Stomach (tissue), 8 donors: ENCODE measurements at regions not wholly inside any gene's neighbourhood (a gene's known extent, or its start where the extent isn't known, plus 50 kb on each side); places are given as distances from the start of the nearest gene placed in this dataset.
"Not testable (repeated sequence)": the region's sequence is repeated elsewhere in the genome, so short reads cannot be mapped to it uniquely, and the experiment has no call there.

ENCODE experiments used
- DNase-seq, 2 donors: peaks; one replicate each; pipeline versions ENCODE4 v3.0.0 to v3.0.0-alpha.2; 2013 to 2019
- H3K27ac ChIP-seq, 5 donors: fragments of 200-600 bp in 4 of 5; sonication (generic) in 4 of 5; one replicate each; pipeline ENCODE4 v1.5.1; 2013 to 2019; ENCODE audit warnings: mild to moderate bottlenecking in 1 of 5, moderate library complexity in 1 of 5
- H3K27me3 ChIP-seq, 3 donors: fragments of 200-600 bp; sonication (generic); one replicate each; pipeline ENCODE4 v1.5.1; 2017 to 2019; ENCODE audit warnings: mixed run types in 1 of 3
- H3K36me3 ChIP-seq, 4 donors: fragments of 200-600 bp; sonication (generic); 1 replicate in 3 of 4; 2 replicates in 1 of 4; pipeline ENCODE4 v1.5.1; 2016 to 2019
- H3K4me1 ChIP-seq, 4 donors: fragments of 200-600 bp; sonication (generic); one replicate each; pipeline ENCODE4 v1.5.1; 2016 to 2019
- H3K4me3 ChIP-seq, 4 donors: fragments of 200-600 bp; sonication (generic) in 3 of 4; one replicate each; pipeline ENCODE4 v1.5.1; 2016 to 2019; ENCODE audit warnings: mild to moderate bottlenecking in 1 of 4
- H3K9me3 ChIP-seq, 4 donors: fragments of 200-600 bp; sonication (generic); one replicate each; pipeline ENCODE4 v1.5.1; 2016 to 2019
- CTCF ChIP-seq, 7 experiments: fragments of 450-650 bp in 4 of 7; fragments of 200-600 bp in 3 of 7; sonication (generic) in 3 of 7; IDR thresholded peaks; one replicate each; pipeline ENCODE4 v1.5.1; 2016 to 2019; ENCODE audit warnings: antibody characterized with exemption in 7 of 7, control low read depth in 2 of 7, mild to moderate bottlenecking in 1 of 7
- EP300 ChIP-seq: sonication (generic); formaldehyde crosslinking; IDR thresholded peaks from one replicate; pipeline ENCODE4 v1.6.1; 2017; ENCODE audit warnings: antibody characterized with exemption
- POLR2A ChIP-seq, 4 donors: fragments of 450-650 bp; IDR thresholded peaks; one replicate each; pipeline ENCODE4 v1.6.1; 2016; ENCODE audit warnings: antibody characterized with exemption in 4 of 4, control low read depth in 2 of 4, mild to moderate bottlenecking in 1 of 4, moderate library complexity in 1 of 4
- POLR2AphosphoS5 ChIP-seq, 3 donors: sonication (generic); formaldehyde crosslinking; IDR thresholded peaks; one replicate each; pipeline ENCODE4 v1.6.1; 2016; ENCODE audit warnings: antibody characterized with exemption in 3 of 3
- WGBS, 5 donors: extraction: QIAGEN DNeasy Blood & Tissue Kit in 3 of 5; methylation state at CpG; one replicate each; pipeline versions ENCODE4 v1.1.5 to v1.1.7; 2013 to 2018; 5-methylcytosine and 5-hydroxymethylcytosine counted together
- intact Hi-C: fragments of 100-400 bp; cut with DNase I; formaldehyde crosslinking; loops from one replicate; pipeline ENCODE4 v1.15.1; 2023; ENCODE audit warnings: low total_unique reads
- donor health status: healthy with polysubstance abuse.
- donor health status: Bipolar disorder and iron deficiency.
- donor health status: healthy.

- TF ChIP-seq POLR2AphosphoS5 (IDR thresholded peaks at IDR 0.05) (no peak), POLR2A (IDR thresholded peaks at IDR 0.05) (no peak), EP300 (no peak), CTCF (IDR thresholded peaks at IDR 0.05) (no peak)
- no peaks in the 10 kb centered on the region for H3K9me3 ChIP-seq
- no peaks in the 10 kb centered on the region for H3K4me1 ChIP-seq
- H3K27ac ChIP-seq, result no peak overlapping the region
- H3K27me3 ChIP-seq, result no peaks in the 10 kb centered on the region
- H3K36me3 ChIP-seq, result no peaks in the 10 kb centered on the region
- WGBS, 5 donors, result 46 to 64% (median 51%) methylated on average over 3 of the region's 3 CpGs
- intact Hi-C loops, result no loop called here
- no peak overlapping the region for H3K4me3 ChIP-seq
- DNase-seq, result no peak
These were observed 409.1 kb upstream of the SPANXN4 start for GRCh38 chrX:142616636-142617035.

GRCh38 chrX:142613403-142613802 is 408.3 kb upstream of the MAGEC2 start:
- Histone ChIP-seq H3K9me3 (no peaks in the 10 kb centered on the region), H3K4me1 (no peaks in the 10 kb centered on the region), H3K27ac (no peak overlapping the region), H3K4me3 (no peak overlapping the region), H3K27me3 (no peaks in the 10 kb centered on the region), H3K36me3 (no peaks in the 10 kb centered on the region)
- intact Hi-C loops, result no loop called here
- no peak for TF ChIP-seq POLR2A (IDR thresholded peaks at IDR 0.05)
- no peak for DNase-seq

- DNase-seq, result peak in 1 of 2 donors; percentile 25
- WGBS, 5 donors, result 66 to 96% (median 78%) methylated on average over 5 to 10 of the region's 10 CpGs
These were observed 401.5 kb upstream of the MAGEC2 start for GRCh38 chrX:142606629-142607028.

DNA sequence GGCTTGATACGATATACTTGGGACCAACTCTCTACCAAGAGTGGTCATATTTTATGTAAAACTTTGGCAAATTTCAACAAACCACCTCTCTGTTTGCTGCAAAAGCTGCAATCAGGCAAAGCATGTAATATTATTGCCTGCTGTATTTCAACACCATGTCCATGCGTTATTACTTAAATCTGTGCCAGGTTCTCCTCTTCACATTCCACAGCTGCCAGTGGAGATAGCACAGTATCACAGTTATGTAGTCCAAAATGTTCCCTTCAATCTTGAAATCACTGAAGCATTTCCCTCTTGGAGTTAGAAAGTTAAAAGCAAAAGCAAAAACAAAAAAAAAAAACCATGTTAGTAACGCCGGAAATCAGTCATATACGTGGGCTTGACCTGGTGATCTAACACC is 396.7 kb upstream of the MAGEC2 start:
- 77 to 91% (median 85%) methylated on average over 5 of the region's 5 CpGs for WGBS, 5 donors
- H3K9me3 ChIP-seq, result no peaks in the 10 kb centered on the region
- H3K27ac ChIP-seq, result no peak overlapping the region
- no peak for TF ChIP-seq EP300
- no peak for TF ChIP-seq POLR2A (IDR thresholded peaks at IDR 0.05)
- TF ChIP-seq POLR2AphosphoS5 (IDR thresholded peaks at IDR 0.05), result no peak
- no peak for TF ChIP-seq CTCF (IDR thresholded peaks at IDR 0.05)
- no peaks in the 10 kb centered on the region for H3K27me3 ChIP-seq
- intact Hi-C loops, result no loop called here
- no peaks in the 10 kb centered on the region for H3K36me3 ChIP-seq
- H3K4me3 ChIP-seq, result no peak overlapping the region
- no peak for DNase-seq
- H3K4me1 ChIP-seq, result no peaks in the 10 kb centered on the region

More at GRCh38 chrX:142606629-142607028, 401.5 kb upstream of the MAGEC2 start:
- intact Hi-C loops, H3K4me3 ChIP-seq, H3K4me1 ChIP-seq, H3K27me3 ChIP-seq, H3K36me3 ChIP-seq, H3K27ac ChIP-seq, H3K9me3 ChIP-seq: not testable (repeated sequence)

- WGBS, 5 donors, result 82 to 92% (median 90%) methylated on average over 7 of the region's 7 CpGs
- H3K9me3 ChIP-seq, result no peaks in the 10 kb centered on the region
- DNase-seq, result no peak
- intact Hi-C loops, result no loop called here
- no peaks in the 10 kb centered on the region for H3K27me3 ChIP-seq
- H3K27ac ChIP-seq, result no peak overlapping the region
- H3K36me3 ChIP-seq, result no peaks in the 10 kb centered on the region
- TF ChIP-seq POLR2AphosphoS5 (IDR thresholded peaks at IDR 0.05), result no peak
- no peak for TF ChIP-seq CTCF (IDR thresholded peaks at IDR 0.05)
- no peaks in the 10 kb centered on the region for H3K4me1 ChIP-seq
- H3K4me3 ChIP-seq, result no peak overlapping the region
These were observed 388.3 kb upstream of the MAGEC2 start for GRCh38 chrX:142593361-142593862.

DNA sequence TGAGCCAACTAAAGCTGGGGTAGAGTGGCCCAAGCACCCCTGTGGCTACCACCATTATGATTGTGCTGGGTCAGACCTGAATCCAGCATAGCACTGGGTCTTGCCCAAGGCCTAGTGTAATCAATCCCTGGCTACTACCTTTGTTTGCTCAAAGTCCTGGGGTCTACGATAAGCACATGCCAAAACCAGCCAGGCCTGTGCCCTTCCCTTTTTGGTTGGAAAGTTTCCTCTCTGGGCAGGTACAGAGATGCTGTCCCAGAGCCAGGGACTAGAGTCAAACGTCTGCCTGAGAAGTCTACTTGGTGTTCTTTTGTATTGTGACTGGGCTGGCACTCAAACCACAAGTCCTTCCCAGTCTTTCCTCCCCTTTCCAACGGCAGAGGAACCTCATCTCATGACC is 371.5 kb upstream of the MAGEC2 start:
- Histone ChIP-seq H3K4me1 (no peaks in the 10 kb centered on the region), H3K36me3 (no peaks in the 10 kb centered on the region), H3K27ac (no peak overlapping the region), H3K4me3 (no peak overlapping the region), H3K27me3 (no peaks in the 10 kb centered on the region), H3K9me3 (peaks cover 0 to 37% (median 13%) of the 10 kb centered on the region in 4 donors)
- 25 to 54% (median 32%) methylated on average over 3 of the region's 3 CpGs for WGBS, 5 donors
- no peak for DNase-seq
- intact Hi-C loops, result no loop called here
- TF ChIP-seq EP300, result no peak
- no peak for TF ChIP-seq POLR2A (IDR thresholded peaks at IDR 0.05)
